ENCODE measurements at regions not wholly inside any gene's neighbourhood (a gene's known extent, or its start where the extent isn't known, plus 50 kb on each side); places are given as distances from the start of the nearest gene placed in this dataset.

GRCh38 chr5:152016421-152016820, 91.8 kb upstream of the GLRA1 start:
- TF ChIP-seq, protein P1, sequence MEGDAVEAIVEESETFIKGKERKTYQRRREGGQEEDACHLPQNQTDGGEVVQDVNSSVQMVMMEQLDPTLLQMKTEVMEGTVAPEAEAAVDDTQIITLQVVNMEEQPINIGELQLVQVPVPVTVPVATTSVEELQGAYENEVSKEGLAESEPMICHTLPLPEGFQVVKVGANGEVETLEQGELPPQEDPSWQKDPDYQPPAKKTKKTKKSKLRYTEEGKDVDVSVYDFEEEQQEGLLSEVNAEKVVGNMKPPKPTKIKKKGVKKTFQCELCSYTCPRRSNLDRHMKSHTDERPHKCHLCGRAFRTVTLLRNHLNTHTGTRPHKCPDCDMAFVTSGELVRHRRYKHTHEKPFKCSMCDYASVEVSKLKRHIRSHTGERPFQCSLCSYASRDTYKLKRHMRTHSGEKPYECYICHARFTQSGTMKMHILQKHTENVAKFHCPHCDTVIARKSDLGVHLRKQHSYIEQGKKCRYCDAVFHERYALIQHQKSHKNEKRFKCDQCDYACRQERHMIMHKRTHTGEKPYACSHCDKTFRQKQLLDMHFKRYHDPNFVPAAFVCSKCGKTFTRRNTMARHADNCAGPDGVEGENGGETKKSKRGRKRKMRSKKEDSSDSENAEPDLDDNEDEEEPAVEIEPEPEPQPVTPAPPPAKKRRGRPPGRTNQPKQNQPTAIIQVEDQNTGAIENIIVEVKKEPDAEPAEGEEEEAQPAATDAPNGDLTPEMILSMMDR (conservative IDR thresholded peaks at IDR 0.05; ENCODE audit: low read depth): no peak
- POLR2A ChIA-PET (ENCODE audit: low non-redundant PET): no interaction called here
- DNase-seq (ENCODE audit: low spot score): no peak
- CTCF ChIA-PET: no interaction called here
- H3K27ac ChIP-seq: no peak overlapping the region

DNA sequence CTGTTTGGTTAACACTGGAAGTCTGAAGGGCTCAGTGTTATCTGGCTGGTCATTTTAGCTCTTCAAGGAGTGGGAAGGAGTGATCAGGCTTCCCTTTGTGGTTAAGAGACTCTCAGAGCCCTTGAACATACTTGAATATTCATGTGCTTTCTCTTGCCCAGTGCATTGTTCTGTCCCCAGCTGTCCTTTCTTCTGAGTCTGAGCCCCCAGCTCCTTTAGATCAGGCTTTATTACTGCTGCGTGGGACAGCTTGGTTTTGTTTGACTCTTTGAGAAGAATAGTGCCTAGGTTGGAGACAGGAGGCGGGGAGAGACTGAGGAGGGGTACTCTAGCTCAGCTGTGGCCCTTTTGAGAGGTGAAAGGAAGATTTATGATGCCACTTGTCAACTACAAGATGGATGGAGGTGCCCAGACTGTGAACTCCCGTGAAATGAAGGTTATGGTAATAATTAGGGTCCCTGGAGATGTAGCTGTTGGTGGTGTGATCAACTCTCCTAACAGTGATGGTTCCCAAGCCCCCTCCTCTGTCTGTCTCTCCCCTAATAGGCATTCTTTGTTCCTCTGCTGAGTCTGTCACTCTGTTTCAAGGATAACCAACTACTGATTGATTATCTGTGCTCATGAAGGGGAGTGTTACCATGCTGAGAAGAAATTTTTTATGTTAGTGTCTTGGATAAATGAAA, 83.1 kb upstream of the GLRA1 start:
- ChIA-PET CTCF (interaction anchor here (0.6 to 0.7 kb wide), 2 partner anchors 23 to 95 kb away, joined by 3 read pairs; no protein-coding TSS in a partner anchor), POLR2A (ENCODE audit: low non-redundant PET) (no interaction called here)
- DNase-seq (ENCODE audit: low spot score): no peak
- TF ChIP-seq, protein P1 (conservative IDR thresholded peaks at IDR 0.05; ENCODE audit: low read depth): no peak
- no peak overlapping the region for H3K27ac ChIP-seq

- no peak for DNase-seq (ENCODE audit: low spot score)
- TF ChIP-seq, protein P1 (conservative IDR thresholded peaks at IDR 0.05; ENCODE audit: low read depth): no peak
- CTCF ChIA-PET: no interaction called here
- POLR2A ChIA-PET (ENCODE audit: low non-redundant PET): no interaction called here
- H3K27ac ChIP-seq: no peak overlapping the region
Measured at GRCh38 chr5:152004095-152004494, 79.4 kb upstream of the GLRA1 start.
